Stimulated activated naive CD4-positive, alpha-beta T cell (primary cell): ENCODE measurements at regions not wholly inside any gene's neighbourhood (a gene's known extent, or its start where the extent isn't known, plus 50 kb on each side); places are given as distances from the start of the nearest gene placed in this dataset.

Source experiments
- DNase-seq, 6 experiments: peaks; one replicate each; lab custom pipeline; 2025; lab: John Stamatoyannopoulos, UW

GRCh38 chr16:6204945-6205344 is 1107.3 kb upstream of the EEF2KMT start:
- DNase-seq = no peak

GRCh38 chr16:6200861-6201260 is 1103.3 kb upstream of the EEF2KMT start:
- no peak for DNase-seq

GRCh38 chr16:6200271-6200670 is 1102.7 kb upstream of the EEF2KMT start:
- DNase-seq = no peak

GRCh38 chr16:6195966-6196365 is 1098.4 kb upstream of the EEF2KMT start:
- no peak for DNase-seq

GRCh38 chr16:6193718-6194117 is 1096.1 kb upstream of the EEF2KMT start:
- DNase-seq = no peak

- DNase-seq = no peak
Measured at GRCh38 chr16:6192984-6193383, 1095.4 kb upstream of the EEF2KMT start.

GRCh38 chr16:6192532-6192931 is 1094.9 kb upstream of the EEF2KMT start:
- DNase-seq = no peak

- DNase-seq = no peak
Measured at GRCh38 chr16:6190776-6191175, 1093.2 kb upstream of the EEF2KMT start.

GRCh38 chr16:6189216-6189615 is 1091.6 kb upstream of the EEF2KMT start:
- DNase-seq = no peak

GRCh38 chr16:6177616-6178180 is 1080.1 kb upstream of the EEF2KMT start:
- DNase-seq = no peak

- DNase-seq = no peak
Measured at GRCh38 chr16:6170022-6170421, 1072.4 kb upstream of the EEF2KMT start.

- DNase-seq = no peak
Measured at GRCh38 chr16:6165330-6165979, 1067.9 kb upstream of the EEF2KMT start.

- DNase-seq = no peak
Measured at GRCh38 chr16:6160871-6161270, 1063.3 kb upstream of the EEF2KMT start.

- no peak for DNase-seq
Measured at GRCh38 chr16:6160303-6160702, 1062.7 kb upstream of the EEF2KMT start.

- no peak for DNase-seq
Measured at GRCh38 chr16:6157806-6158205, 1060.2 kb upstream of the EEF2KMT start.

- no peak for DNase-seq
Measured at GRCh38 chr16:6155271-6155670, 1057.7 kb upstream of the EEF2KMT start.

- no peak for DNase-seq
Measured at GRCh38 chr16:6153901-6154300, 1056.3 kb upstream of the EEF2KMT start.

- DNase-seq = no peak
Measured at GRCh38 chr16:6149031-6149430, 1051.4 kb upstream of the EEF2KMT start.

GRCh38 chr16:6148361-6148760 is 1050.8 kb upstream of the EEF2KMT start:
- DNase-seq = no peak

GRCh38 chr16:6146874-6147425 is 1049.4 kb upstream of the EEF2KMT start:
- DNase-seq = no peak

- DNase-seq = no peak
Measured at GRCh38 chr16:6146356-6146755, 1048.8 kb upstream of the EEF2KMT start.

- no peak for DNase-seq
Measured at GRCh38 chr16:6144463-6144862, 1046.9 kb upstream of the EEF2KMT start.

GRCh38 chr16:6143020-6143419 is 1045.4 kb upstream of the EEF2KMT start:
- DNase-seq = no peak

- DNase-seq = no peak
Measured at GRCh38 chr16:6133009-6133557, 1035.5 kb upstream of the EEF2KMT start.
